GM21737 (cell line): ENCODE measurements at regions not wholly inside any gene's neighbourhood (a gene's known extent, or its start where the extent isn't known, plus 50 kb on each side); places are given as distances from the start of the nearest gene placed in this dataset.

Experiments used
- ATAC-seq: cut with Tn5 transposase; IDR thresholded peaks from one replicate; pipeline ENCODE4 v1.9.1; 2021; ENCODE audit warnings: mild to moderate bottlenecking, moderate library complexity; ENCODE audit not compliant: unreplicated experiment

- no peak for ATAC-seq
These were observed 303.9 kb upstream of the SLCO3A1 start for GRCh38 chr15:91549581-91549980.

- ATAC-seq, result no peak
These were observed 301.0 kb upstream of the SLCO3A1 start for GRCh38 chr15:91552555-91552954.

- no peak for ATAC-seq
These were observed 300.2 kb upstream of the SLCO3A1 start for GRCh38 chr15:91553196-91553854.

- no peak for ATAC-seq
These were observed 298.2 kb upstream of the SLCO3A1 start for GRCh38 chr15:91555312-91555711.

- ATAC-seq, result no peak
These were observed 296.6 kb upstream of the SLCO3A1 start for GRCh38 chr15:91556926-91557325.

- no peak for ATAC-seq
These were observed 294.4 kb upstream of the SLCO3A1 start for GRCh38 chr15:91559066-91559465.

- no peak for ATAC-seq
These were observed 292.0 kb upstream of the SLCO3A1 start for GRCh38 chr15:91561371-91562100.

GRCh38 chr15:91562698-91563097 lies 290.8 kb upstream of the SLCO3A1 start:
- ATAC-seq, result no peak

- ATAC-seq, result no peak
These were observed 288.9 kb upstream of the SLCO3A1 start for GRCh38 chr15:91564631-91565030.

GRCh38 chr15:91566141-91566540 lies 287.4 kb upstream of the SLCO3A1 start:
- ATAC-seq, result no peak

- no peak for ATAC-seq
These were observed 285.5 kb upstream of the SLCO3A1 start for GRCh38 chr15:91568036-91568435.

GRCh38 chr15:91572110-91572509 lies 281.4 kb upstream of the SLCO3A1 start:
- no peak for ATAC-seq

- ATAC-seq, result no peak
These were observed 277.4 kb upstream of the SLCO3A1 start for GRCh38 chr15:91576096-91576495.

- ATAC-seq, result no peak
These were observed 275.0 kb upstream of the SLCO3A1 start for GRCh38 chr15:91578511-91578910.

- ATAC-seq, result no peak
These were observed 268.6 kb upstream of the SLCO3A1 start for GRCh38 chr15:91584895-91585294.

- no peak for ATAC-seq
These were observed 266.9 kb upstream of the SLCO3A1 start for GRCh38 chr15:91586560-91586959.

- no peak for ATAC-seq
These were observed 264.1 kb upstream of the SLCO3A1 start for GRCh38 chr15:91589360-91589759.

GRCh38 chr15:91592567-91592966 lies 260.9 kb upstream of the SLCO3A1 start:
- ATAC-seq, result no peak

- ATAC-seq, result no peak
These were observed 260.4 kb upstream of the SLCO3A1 start for GRCh38 chr15:91593067-91593466.

GRCh38 chr15:91593653-91594052 lies 259.9 kb upstream of the SLCO3A1 start:
- ATAC-seq, result no peak

- no peak for ATAC-seq
These were observed 254.2 kb upstream of the SLCO3A1 start for GRCh38 chr15:91599261-91599660.

- ATAC-seq, result no peak
These were observed 250.0 kb upstream of the SLCO3A1 start for GRCh38 chr15:91603384-91604080.
